ENCODE measurements at regions not wholly inside any gene's neighbourhood (a gene's known extent, or its start where the extent isn't known, plus 50 kb on each side); places are given as distances from the start of the nearest gene placed in this dataset.

DNA sequence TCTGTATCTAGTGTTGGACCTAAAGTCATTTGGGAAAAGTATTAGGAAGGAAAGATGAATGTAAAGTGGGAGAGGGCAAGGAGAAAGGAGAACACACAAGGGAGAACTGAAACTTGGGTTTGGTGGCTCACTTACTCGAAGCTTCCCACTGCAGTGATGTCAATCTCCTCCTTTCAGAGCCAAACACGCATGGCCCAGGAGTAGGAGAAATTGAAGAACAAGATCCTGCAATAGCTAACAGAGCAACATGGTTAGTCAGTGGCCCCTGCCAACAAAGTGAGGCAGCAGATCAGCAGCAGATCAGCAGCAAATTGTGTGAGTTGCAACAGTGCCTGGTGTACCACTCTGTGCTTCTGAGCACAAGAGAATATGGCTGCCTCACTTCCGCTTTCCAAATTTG is 366.4 kb downstream of the PSAT1 start:
- H3K4me3 ChIP-seq (ENCODE audit: low read depth, low read length), result no peak overlapping the region
- TF ChIP-seq, protein P1, sequence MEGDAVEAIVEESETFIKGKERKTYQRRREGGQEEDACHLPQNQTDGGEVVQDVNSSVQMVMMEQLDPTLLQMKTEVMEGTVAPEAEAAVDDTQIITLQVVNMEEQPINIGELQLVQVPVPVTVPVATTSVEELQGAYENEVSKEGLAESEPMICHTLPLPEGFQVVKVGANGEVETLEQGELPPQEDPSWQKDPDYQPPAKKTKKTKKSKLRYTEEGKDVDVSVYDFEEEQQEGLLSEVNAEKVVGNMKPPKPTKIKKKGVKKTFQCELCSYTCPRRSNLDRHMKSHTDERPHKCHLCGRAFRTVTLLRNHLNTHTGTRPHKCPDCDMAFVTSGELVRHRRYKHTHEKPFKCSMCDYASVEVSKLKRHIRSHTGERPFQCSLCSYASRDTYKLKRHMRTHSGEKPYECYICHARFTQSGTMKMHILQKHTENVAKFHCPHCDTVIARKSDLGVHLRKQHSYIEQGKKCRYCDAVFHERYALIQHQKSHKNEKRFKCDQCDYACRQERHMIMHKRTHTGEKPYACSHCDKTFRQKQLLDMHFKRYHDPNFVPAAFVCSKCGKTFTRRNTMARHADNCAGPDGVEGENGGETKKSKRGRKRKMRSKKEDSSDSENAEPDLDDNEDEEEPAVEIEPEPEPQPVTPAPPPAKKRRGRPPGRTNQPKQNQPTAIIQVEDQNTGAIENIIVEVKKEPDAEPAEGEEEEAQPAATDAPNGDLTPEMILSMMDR (IDR thresholded peaks at IDR 0.05; ENCODE audit: insufficient read depth, low read length), result no peak
- DNase-seq (ENCODE audit: low read depth), result no peak

DNA sequence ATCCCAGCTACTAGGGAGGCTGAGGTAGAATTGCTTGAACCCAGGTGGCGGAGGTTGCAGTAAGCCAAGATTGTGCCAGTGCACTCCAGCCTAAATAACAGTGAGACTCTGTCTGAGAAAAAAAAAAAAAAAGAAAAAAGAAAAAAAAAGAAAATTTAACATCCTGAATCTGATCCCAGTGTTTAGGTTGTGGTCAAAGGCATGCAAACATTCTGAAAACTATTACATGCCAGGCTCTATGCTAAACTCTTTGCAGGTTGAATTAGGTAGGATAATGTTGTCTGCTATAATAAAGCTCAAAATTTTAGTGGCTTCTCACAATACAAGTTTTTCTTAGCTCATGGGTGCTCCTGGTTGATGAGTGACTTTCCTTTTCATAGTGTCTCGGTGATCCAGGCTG is 367.4 kb downstream of the PSAT1 start:
- no peak for DNase-seq (ENCODE audit: low read depth)
- TF ChIP-seq, protein P1 (IDR thresholded peaks at IDR 0.05; ENCODE audit: insufficient read depth, low read length), result no peak
- no peak overlapping the region for H3K4me3 ChIP-seq (ENCODE audit: low read depth, low read length)

DNA sequence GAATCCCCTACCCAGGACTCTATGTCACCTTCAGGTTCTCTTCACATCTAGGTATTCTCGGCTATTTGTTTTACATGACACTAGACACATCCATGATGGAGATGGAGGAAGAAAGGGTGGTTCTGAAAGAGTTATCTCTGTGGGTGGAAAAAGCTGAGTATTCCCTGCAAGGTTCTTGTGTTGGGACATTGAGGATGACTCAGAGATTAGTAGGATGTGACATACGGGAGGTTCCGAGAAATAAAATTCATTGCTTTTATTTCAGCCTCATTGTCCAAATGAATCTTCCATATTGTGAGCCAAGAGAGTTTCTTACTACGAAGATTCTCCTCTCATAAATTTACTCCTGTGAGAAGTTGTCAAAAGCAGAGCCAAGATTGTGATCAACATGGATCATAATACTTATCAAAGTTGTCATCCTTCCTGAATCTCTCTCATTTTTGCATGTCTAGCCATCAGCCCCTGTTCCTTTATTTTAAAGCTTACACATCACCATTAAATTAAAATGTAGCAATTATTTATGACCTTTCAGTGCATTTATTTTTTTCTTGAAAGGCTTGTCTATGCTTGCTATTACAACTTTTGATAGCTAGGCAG is 370.0 kb downstream of the PSAT1 start:
- TF ChIP-seq, protein P1 (IDR thresholded peaks at IDR 0.05; ENCODE audit: insufficient read depth, low read length), result no peak
- no peak for DNase-seq (ENCODE audit: low read depth)
- no peak overlapping the region for H3K4me3 ChIP-seq (ENCODE audit: low read depth, low read length)

DNA sequence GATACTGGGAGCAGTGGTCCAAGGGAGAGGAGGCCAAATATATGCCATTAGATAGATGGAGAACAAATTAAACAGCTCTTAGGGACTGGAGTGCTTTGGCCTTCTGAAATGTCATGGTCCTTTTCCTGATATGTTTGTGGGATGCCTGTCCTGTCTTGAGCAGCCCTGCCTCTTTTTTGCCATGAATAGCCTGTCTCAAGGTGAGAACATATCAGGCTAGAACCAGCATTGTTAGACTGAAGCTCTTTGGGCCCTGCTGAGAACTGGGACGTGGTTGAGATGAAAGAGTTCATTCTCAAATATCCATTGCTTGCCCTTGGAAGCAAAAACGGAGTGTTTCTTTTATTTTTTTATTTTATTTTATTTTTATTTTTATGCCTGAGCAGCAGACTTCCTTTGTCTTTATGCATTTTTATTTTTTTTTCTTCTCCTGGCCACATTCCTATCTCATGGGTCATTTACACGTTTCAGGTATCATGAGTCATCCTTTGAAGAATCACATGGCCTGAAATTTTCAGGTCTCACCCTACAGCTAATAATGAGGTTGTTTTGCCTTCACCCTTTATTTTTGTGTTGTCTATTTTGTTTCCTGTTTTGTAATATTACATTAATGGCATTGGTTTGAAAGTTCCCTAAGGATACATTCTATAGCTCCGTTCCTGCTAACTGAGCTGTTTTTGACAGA is 371.4 kb downstream of the PSAT1 start:
- H3K4me3 ChIP-seq (ENCODE audit: low read depth, low read length), result no peak overlapping the region
- TF ChIP-seq, protein P1 (IDR thresholded peaks at IDR 0.05; ENCODE audit: insufficient read depth, low read length), result no peak
- DNase-seq (ENCODE audit: low read depth), result no peak

DNA sequence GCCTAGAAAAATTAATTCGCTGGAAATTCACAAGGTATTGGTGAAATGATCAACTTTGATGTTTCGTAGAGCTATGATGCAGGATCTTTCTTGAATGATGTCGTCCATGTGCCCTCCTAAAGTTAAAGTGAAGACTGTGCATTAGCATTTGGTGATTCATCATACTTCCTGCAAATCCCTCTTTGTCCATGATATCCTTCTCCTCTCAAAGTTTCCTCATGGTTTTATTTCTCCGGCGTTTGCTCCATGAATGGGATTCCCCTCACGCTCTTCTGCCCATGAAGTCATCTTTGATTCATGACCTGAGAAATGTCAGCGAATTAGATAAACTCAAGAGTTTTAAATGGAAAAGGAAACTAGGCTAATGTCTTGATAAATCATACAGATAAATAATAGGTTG is 372.7 kb downstream of the PSAT1 start:
- DNase-seq (ENCODE audit: low read depth), result no peak
- H3K4me3 ChIP-seq (ENCODE audit: low read depth, low read length), result no peak overlapping the region
- TF ChIP-seq, protein P1 (IDR thresholded peaks at IDR 0.05; ENCODE audit: insufficient read depth, low read length), result no peak

DNA sequence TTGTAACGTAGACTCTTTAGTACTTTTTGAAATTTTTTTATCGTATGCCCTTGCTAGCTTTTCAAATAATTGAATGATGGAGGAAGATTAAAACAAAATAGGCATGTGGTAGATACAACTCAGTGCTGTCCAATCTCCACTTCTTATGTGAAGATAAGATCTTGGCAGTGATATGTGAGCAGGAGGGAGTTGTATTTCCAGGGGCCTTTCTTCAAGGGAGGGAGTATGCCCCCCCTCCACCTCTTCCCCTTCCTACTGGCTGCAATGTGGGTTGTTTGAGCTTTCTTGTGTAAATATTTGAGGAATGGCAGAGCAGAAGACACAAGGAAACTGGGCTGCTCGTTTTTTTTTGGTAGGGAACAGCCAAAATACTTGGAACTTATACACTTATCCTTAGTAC is 374.9 kb downstream of the PSAT1 start:
- no peak for DNase-seq (ENCODE audit: low read depth)
- no peak overlapping the region for H3K4me3 ChIP-seq (ENCODE audit: low read depth, low read length)
- TF ChIP-seq, protein P1 (IDR thresholded peaks at IDR 0.05; ENCODE audit: insufficient read depth, low read length), result no peak

All from fibroblast of the aortic adventitia (primary cell).